Right atrium auricular region (tissue), 2 donors: ENCODE measurements at regions not wholly inside any gene's neighbourhood (a gene's known extent, or its start where the extent isn't known, plus 50 kb on each side); places are given as distances from the start of the nearest gene placed in this dataset.

Source experiments
- DNase-seq: peaks from one replicate; pipeline ENCODE4 v3.0.0-alpha.2; 2019; ENCODE audit warnings: low spot score
- H3K27ac ChIP-seq, 2 donors: fragments of 200-600 bp; sonication (generic); 1 replicate in 1 of 2; 2 replicates in 1 of 2; pipeline ENCODE4 v1.5.1; 2016 to 2019
- H3K27me3 ChIP-seq, 2 donors: fragments of 200-600 bp; sonication (generic); one replicate each; pipeline versions ENCODE4 v1.5.1 to v1.6.0; 2017 to 2019
- H3K36me3 ChIP-seq: fragments of 200-600 bp; sonication (generic); one replicate; pipeline ENCODE4 v1.5.1; 2016
- H3K4me1 ChIP-seq, 2 donors: fragments of 200-600 bp; sonication (generic); one replicate each; pipeline versions ENCODE4 v1.5.1 to v1.6.0; 2017 to 2019
- H3K4me3 ChIP-seq, 2 donors: fragments of 200-600 bp; sonication (generic); 1 replicate in 1 of 2; 2 replicates in 1 of 2; pipeline ENCODE4 v1.5.1; 2017 to 2019; ENCODE audit warnings: mild to moderate bottlenecking in 1 of 2, moderate library complexity in 1 of 2
- H3K9me3 ChIP-seq, 2 donors: fragments of 200-600 bp; sonication (generic); one replicate each; pipeline ENCODE4 v1.5.1; 2019
- TF ChIP-seq, protein P1 (sequence below), 2 donors: fragments of 200-600 bp; sonication (generic); IDR thresholded peaks; one replicate each; pipeline ENCODE4 v1.5.1; 2019; ENCODE audit warnings: antibody characterized with exemption in 2 of 2

DNA sequence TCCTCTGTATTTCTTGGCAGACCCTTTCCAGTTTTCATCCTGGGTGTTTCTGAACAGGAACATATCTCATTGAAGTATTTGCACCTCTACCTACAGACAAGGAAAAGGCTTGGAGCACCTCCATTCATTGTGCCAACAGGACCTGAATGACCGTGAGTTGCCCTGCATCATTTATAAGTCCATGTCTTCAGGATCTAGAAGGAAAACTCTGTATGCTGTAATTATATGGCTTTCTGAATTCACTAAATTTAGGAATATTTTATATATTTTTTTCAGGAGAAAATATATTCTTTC is 402.3 kb upstream of the SLC14A2 start:
- Histone ChIP-seq H3K36me3 (no peaks in the 10 kb centered on the region), H3K9me3 (no peaks in the 10 kb centered on the region), H3K27me3 (no peaks in the 10 kb centered on the region), H3K4me3 (no peak overlapping the region), H3K4me1 (no peaks in the 10 kb centered on the region), H3K27ac (no peak overlapping the region)
- TF ChIP-seq, protein P1, sequence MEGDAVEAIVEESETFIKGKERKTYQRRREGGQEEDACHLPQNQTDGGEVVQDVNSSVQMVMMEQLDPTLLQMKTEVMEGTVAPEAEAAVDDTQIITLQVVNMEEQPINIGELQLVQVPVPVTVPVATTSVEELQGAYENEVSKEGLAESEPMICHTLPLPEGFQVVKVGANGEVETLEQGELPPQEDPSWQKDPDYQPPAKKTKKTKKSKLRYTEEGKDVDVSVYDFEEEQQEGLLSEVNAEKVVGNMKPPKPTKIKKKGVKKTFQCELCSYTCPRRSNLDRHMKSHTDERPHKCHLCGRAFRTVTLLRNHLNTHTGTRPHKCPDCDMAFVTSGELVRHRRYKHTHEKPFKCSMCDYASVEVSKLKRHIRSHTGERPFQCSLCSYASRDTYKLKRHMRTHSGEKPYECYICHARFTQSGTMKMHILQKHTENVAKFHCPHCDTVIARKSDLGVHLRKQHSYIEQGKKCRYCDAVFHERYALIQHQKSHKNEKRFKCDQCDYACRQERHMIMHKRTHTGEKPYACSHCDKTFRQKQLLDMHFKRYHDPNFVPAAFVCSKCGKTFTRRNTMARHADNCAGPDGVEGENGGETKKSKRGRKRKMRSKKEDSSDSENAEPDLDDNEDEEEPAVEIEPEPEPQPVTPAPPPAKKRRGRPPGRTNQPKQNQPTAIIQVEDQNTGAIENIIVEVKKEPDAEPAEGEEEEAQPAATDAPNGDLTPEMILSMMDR (IDR thresholded peaks at IDR 0.05): peak; percentile 11 to 25
- DNase-seq: no peak

DNA sequence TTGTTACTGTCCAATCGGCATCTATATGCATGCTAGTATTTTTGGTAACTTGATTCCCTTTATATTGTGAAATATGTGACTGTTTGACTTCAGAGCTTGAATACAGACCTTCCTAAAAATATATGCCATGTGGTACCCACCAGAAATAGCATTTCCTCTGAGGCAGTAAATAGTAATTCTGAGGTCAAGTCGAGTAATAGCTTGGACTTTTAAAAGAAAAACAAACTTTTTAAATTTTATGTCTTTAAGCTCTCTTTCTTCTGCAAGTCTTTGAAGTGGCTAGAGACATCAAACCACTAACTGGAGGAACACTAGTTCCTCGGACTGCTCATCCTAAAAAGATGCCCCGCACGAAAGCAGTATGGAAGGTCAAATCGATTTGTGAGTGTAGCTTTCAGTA is 396.8 kb upstream of the SLC14A2 start:
- TF ChIP-seq, protein P1 (IDR thresholded peaks at IDR 0.05): no peak
- H3K9me3 ChIP-seq: no peaks in the 10 kb centered on the region
- no peak overlapping the region for H3K4me3 ChIP-seq
- H3K4me1 ChIP-seq: no peaks in the 10 kb centered on the region
- no peak for DNase-seq
- H3K27ac ChIP-seq: no peak overlapping the region
- H3K36me3 ChIP-seq: no peaks in the 10 kb centered on the region
- no peaks in the 10 kb centered on the region for H3K27me3 ChIP-seq

DNA sequence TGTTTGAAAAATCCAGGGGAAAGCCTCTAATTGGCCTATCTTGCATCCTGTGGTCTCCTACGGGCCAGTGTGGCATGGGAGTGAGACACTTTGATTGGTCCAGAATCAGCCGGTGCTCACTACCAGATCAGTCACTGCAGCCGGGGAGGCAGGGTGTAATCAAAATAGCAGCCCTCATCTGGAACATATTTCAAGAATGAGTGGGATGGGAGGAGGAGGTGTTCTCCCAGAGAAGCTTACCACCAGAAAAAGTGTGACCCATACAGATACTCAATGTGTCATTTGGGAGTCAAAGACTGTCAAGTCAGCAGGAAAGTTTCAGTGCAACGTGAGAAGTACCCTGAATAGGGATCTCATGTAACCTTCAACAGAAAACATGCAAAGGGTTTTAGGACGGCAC is 393.9 kb upstream of the SLC14A2 start:
- Histone ChIP-seq H3K4me3 (no peak overlapping the region), H3K27me3 (no peaks in the 10 kb centered on the region), H3K9me3 (no peaks in the 10 kb centered on the region), H3K36me3 (no peaks in the 10 kb centered on the region), H3K27ac (no peak overlapping the region), H3K4me1 (no peaks in the 10 kb centered on the region)
- TF ChIP-seq, protein P1 (IDR thresholded peaks at IDR 0.05): no peak
- no peak for DNase-seq

DNA sequence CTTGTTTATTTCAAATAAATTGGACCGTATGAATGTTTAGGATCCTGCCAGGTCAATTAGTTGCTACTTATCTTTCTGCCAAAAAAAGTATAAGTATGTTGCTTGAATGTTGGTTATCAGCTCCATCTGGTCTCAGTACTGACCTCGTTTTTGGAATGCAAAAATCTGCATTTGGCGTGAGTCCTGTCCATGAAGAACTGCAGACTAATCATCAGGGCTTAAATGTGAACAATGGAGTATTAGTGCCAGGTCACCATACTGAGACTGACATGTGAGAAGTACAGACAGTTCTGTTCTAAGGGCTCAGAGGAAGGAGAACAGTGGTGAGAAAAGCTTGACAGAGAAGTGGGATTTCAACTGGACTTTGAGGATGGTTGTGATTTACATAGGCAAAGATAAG is 393.1 kb upstream of the SLC14A2 start:
- no peak overlapping the region for H3K4me3 ChIP-seq
- H3K27ac ChIP-seq: no peak overlapping the region
- H3K36me3 ChIP-seq: no peaks in the 10 kb centered on the region
- no peaks in the 10 kb centered on the region for H3K4me1 ChIP-seq
- H3K9me3 ChIP-seq: no peaks in the 10 kb centered on the region
- TF ChIP-seq, protein P1 (IDR thresholded peaks at IDR 0.05): no peak
- H3K27me3 ChIP-seq: no peaks in the 10 kb centered on the region
- no peak for DNase-seq

DNA sequence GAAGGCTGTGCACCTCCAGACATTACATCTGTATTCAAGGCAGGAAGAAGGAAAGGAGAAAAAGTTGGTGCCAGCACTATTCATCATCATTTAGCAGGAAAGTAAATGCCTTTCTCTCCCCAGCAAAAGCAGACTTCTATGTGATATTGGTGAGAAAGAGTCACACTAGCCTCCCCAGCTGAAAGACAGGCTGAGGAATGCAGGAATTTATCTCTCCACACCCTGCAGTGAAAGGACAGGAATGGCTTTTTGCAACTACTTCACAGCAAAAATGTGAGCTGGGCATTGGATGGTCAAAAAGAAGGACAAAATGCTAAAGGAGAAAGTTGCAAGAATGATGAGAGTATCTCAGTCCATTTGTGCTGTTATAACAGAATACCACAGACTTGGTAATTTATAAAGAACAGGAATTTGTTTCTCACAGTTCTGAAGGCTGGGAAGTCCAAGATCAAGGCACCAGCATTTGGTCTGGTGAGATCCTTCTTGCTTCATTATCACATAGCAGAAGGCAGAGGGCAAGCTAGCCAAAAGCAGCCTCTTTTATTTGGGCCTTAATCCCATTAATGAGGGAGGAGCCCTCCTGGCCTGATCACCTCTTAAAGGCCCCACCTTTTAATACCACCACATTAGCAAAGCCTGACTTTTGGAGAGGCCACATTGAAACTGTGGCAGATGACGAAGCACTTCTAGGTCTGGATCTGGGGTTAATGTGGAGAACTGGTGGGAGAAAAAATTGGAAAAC is 388.1 kb upstream of the SLC14A2 start:
- no peaks in the 10 kb centered on the region for H3K36me3 ChIP-seq
- no peak for DNase-seq
- H3K27me3 ChIP-seq: no peaks in the 10 kb centered on the region
- TF ChIP-seq, protein P1 (IDR thresholded peaks at IDR 0.05): no peak
- H3K4me3 ChIP-seq: no peak overlapping the region
- H3K27ac ChIP-seq: no peak overlapping the region
- H3K4me1 ChIP-seq: no peaks in the 10 kb centered on the region
- no peaks in the 10 kb centered on the region for H3K9me3 ChIP-seq

DNA sequence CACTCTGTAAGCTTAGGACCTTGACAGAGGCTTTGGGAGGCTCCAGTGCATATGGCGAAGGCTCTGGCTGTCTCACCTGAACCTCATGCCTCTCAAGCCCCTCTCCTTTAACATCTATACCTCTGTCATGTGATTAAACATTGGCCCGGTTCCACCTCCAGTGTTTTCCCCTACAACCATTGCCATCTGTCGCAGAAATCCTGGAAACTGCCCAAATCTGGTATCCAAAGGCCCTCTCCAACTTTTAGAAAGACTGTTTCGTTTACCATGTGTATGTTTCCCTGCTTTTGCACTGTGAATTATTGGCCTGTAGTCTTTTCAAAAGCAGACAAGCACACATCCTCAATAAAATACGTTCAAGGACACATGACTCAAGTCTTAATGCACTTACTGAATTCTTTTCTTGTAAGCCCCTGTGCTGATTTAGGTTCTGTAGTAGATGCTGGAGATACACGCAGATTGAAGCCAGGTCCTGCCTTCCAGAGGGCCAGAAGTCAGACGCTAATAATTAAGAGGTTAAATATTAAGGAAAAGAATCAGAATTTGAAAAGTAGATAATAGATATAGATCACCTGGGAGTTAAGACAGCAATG is 386.4 kb upstream of the SLC14A2 start:
- no peaks in the 10 kb centered on the region for H3K4me1 ChIP-seq
- H3K27me3 ChIP-seq: no peaks in the 10 kb centered on the region
- no peaks in the 10 kb centered on the region for H3K36me3 ChIP-seq
- H3K9me3 ChIP-seq: no peaks in the 10 kb centered on the region
- H3K4me3 ChIP-seq: no peak overlapping the region
- TF ChIP-seq, protein P1 (IDR thresholded peaks at IDR 0.05): no peak
- DNase-seq: no peak
- no peak overlapping the region for H3K27ac ChIP-seq
